SK-N-SH (cell line): ENCODE measurements at regions not wholly inside any gene's neighbourhood (a gene's known extent, or its start where the extent isn't known, plus 50 kb on each side); places are given as distances from the start of the nearest gene placed in this dataset.

ENCODE experiments used
- CTCF ChIP-seq: fragments of 200-600 bp; sonication (generic); IDR thresholded peaks from 2 replicates; pipeline ENCODE4 v1.6.1; 2017; ENCODE audit warnings: antibody characterized with exemption, mild to moderate bottlenecking, moderate library complexity
- EP300 ChIP-seq, 2 experiments: IDR thresholded peaks; 2 replicates each; pipeline versions ENCODE4 v1.4.0 to v1.6.1; 2012; ENCODE audit warnings: borderline replicate concordance in 1 of 2, low read depth in 1 of 2, low read length in 1 of 2
- GABPA ChIP-seq: IDR thresholded peaks from 2 replicates; pipeline ENCODE4 v1.4.0; 2012; ENCODE audit warnings: low read depth, mild to moderate bottlenecking
- JUND ChIP-seq: IDR thresholded peaks from 2 replicates; pipeline ENCODE4 v1.4.0; 2012
- PBX3 ChIP-seq: IDR thresholded peaks from 2 replicates; pipeline ENCODE4; 2012
- POLR2AphosphoS5 ChIP-seq: IDR thresholded peaks from 2 replicates; pipeline ENCODE4 v1.6.1; 2012; ENCODE audit warnings: low read depth, low read length
- TAF1 ChIP-seq: IDR thresholded peaks from 2 replicates; pipeline ENCODE4 v1.6.1; 2012; ENCODE audit warnings: low read depth, mild to moderate bottlenecking, low read length, moderate library complexity, borderline replicate concordance
- USF2 ChIP-seq: fragments of 150-350 bp; IDR thresholded peaks from 2 replicates; pipeline ENCODE4 v1.6.1; 2017; ENCODE audit warnings: antibody characterized with exemption, low read length, low read depth, borderline replicate concordance
- TF ChIP-seq, protein P1 (sequence below): fragments of 150-350 bp; IDR thresholded peaks from 2 replicates; pipeline ENCODE4 v1.6.1; 2016; ENCODE audit warnings: mild to moderate bottlenecking, low read depth, low read length
- TF ChIP-seq, protein P2 (sequence below): IDR thresholded peaks from 2 replicates; pipeline ENCODE4 v1.6.1; 2012; ENCODE audit warnings: mild to moderate bottlenecking, low read depth, low read length, moderate library complexity

GRCh38 chr6:66948106-66948505 lies 1241.1 kb upstream of the EYS start:
- TF ChIP-seq TAF1 (no peak), CTCF (no peak), EP300 (IDR thresholded peaks at IDR 0.05; ENCODE audit: borderline replicate concordance in 1 of 2, low read depth in 1 of 2, low read length in 1 of 2) (no peak), USF2 (no peak), JUND (no peak), GABPA (no peak), PBX3 (no peak), POLR2AphosphoS5 (no peak)
- TF ChIP-seq, protein P1, sequence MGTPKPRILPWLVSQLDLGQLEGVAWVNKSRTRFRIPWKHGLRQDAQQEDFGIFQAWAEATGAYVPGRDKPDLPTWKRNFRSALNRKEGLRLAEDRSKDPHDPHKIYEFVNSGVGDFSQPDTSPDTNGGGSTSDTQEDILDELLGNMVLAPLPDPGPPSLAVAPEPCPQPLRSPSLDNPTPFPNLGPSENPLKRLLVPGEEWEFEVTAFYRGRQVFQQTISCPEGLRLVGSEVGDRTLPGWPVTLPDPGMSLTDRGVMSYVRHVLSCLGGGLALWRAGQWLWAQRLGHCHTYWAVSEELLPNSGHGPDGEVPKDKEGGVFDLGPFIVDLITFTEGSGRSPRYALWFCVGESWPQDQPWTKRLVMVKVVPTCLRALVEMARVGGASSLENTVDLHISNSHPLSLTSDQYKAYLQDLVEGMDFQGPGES, result no peak
- TF ChIP-seq, protein P2, sequence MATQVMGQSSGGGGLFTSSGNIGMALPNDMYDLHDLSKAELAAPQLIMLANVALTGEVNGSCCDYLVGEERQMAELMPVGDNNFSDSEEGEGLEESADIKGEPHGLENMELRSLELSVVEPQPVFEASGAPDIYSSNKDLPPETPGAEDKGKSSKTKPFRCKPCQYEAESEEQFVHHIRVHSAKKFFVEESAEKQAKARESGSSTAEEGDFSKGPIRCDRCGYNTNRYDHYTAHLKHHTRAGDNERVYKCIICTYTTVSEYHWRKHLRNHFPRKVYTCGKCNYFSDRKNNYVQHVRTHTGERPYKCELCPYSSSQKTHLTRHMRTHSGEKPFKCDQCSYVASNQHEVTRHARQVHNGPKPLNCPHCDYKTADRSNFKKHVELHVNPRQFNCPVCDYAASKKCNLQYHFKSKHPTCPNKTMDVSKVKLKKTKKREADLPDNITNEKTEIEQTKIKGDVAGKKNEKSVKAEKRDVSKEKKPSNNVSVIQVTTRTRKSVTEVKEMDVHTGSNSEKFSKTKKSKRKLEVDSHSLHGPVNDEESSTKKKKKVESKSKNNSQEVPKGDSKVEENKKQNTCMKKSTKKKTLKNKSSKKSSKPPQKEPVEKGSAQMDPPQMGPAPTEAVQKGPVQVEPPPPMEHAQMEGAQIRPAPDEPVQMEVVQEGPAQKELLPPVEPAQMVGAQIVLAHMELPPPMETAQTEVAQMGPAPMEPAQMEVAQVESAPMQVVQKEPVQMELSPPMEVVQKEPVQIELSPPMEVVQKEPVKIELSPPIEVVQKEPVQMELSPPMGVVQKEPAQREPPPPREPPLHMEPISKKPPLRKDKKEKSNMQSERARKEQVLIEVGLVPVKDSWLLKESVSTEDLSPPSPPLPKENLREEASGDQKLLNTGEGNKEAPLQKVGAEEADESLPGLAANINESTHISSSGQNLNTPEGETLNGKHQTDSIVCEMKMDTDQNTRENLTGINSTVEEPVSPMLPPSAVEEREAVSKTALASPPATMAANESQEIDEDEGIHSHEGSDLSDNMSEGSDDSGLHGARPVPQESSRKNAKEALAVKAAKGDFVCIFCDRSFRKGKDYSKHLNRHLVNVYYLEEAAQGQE, result no peak
